Esophagus muscularis mucosa (tissue), 3 donors: ENCODE measurements at regions not wholly inside any gene's neighbourhood (a gene's known extent, or its start where the extent isn't known, plus 50 kb on each side); places are given as distances from the start of the nearest gene placed in this dataset.

Experiments
- CTCF ChIP-seq, 3 experiments: fragments of 200-600 bp in 2 of 3; fragments of 450-650 bp in 1 of 3; sonication (generic) in 2 of 3; IDR thresholded peaks; one replicate each; pipeline ENCODE4 v1.5.1; 2017 to 2019; ENCODE audit warnings: antibody characterized with exemption in 3 of 3, mild to moderate bottlenecking in 2 of 3, moderate library complexity in 1 of 3
- POLR2AphosphoS5 ChIP-seq, 2 donors: sonication (generic); formaldehyde crosslinking; IDR thresholded peaks; one replicate each; pipeline ENCODE4 v1.6.1; 2017; ENCODE audit warnings: antibody characterized with exemption in 2 of 2

GRCh38 chr4:55745014-55745413, 74.6 kb upstream of the EXOC1L start:
- TF ChIP-seq CTCF (IDR thresholded peaks at IDR 0.05) = no peak
- TF ChIP-seq POLR2AphosphoS5 (IDR thresholded peaks at IDR 0.05) = no peak
